AG08395 (cell line): ENCODE measurements at regions not wholly inside any gene's neighbourhood (a gene's known extent, or its start where the extent isn't known, plus 50 kb on each side); places are given as distances from the start of the nearest gene placed in this dataset.

ENCODE experiments used
- DNase-seq: peaks from one replicate; pipeline ENCODE4 v3.0.0; 2012; ENCODE audit warnings: mixed read lengths, low spot score

- peak; percentile 81 for DNase-seq
Measured at GRCh38 chr12:27179400-27180214, 64.5 kb upstream of the STK38L start.

DNA sequence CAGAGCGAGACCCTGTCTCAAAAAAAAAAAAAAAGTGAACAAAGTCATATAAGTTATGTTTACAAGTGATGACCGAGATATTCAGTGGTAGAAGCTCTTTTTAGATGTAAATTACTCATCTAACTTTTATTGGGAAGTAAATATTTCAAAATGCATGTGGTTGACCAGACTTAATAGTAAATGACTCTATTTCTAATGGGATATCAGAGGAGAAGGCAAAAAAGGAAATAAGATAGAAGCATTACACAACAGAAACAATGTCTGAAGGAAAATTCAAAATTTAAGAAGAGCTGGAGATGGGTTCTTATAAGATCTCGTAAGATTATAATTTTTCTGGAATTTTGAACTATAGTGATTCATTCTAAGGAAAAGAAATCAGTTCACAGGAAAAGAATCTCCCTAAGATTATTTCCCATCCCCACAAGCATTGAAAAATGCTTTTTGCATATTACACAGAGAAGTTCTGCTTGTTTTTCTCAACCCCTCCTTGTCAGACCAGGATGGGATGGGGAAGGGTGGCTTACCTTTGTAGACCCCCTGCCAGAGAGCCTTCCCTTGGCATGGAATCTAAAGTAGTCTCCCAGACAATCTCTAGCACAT, 63.1 kb upstream of the STK38L start:
- no peak for DNase-seq

DNA sequence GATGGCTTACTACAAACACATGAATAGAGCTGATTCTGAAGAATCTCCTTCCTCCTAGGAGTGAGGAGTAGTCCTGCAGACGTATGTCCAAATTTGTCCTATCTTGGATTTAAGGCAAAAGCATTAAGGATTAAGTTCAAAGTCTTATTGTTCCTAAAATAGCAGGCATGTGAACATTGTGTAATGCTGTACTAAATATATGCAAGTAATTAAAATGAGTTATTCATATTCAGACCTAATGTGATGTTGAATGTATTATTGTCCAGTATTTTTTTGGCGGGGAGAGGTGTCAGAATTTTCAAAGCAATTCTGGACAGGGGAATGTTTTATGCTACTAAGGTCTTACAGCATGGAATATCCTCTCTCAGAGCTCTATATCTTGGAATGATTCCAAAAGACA, 60.7 kb upstream of the STK38L start:
- DNase-seq, result no peak

DNA sequence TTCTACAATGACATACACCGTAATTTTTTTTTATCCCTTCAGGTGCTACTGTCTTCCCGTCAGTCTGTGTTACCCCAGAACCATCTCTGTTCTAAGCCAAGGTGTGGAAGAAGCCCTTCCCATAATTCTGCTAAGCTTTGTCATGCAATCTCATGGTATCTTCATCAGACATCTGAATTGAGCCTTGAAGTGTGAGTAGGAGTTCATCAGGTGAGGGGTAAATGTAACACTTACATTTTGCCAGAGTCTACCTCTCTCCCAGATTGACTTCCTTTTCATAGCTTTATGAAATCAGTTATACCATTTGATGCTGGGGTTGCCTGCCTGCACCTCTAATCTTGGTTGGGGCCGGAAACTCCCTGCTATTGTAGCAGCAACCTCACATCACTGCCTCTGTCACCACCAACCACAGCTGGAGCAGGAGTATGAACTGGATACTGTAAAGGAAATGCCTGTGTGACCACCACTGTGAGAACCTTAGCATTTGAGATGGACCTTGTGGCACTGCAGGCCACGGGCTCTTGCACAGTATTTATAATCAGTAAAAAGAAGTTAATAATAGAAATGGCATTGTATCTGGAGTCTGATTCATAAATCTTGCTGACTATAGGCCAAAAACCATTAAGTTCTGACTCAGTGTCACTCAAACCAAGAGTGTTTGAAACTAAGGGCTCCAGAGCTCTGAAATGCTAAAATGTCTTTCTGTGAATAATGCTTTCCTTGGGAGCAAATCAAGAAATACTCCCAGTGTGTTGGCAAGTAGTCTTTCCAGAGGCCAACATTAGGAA, 58.7 kb upstream of the STK38L start:
- DNase-seq, result peak; percentile 35

DNA sequence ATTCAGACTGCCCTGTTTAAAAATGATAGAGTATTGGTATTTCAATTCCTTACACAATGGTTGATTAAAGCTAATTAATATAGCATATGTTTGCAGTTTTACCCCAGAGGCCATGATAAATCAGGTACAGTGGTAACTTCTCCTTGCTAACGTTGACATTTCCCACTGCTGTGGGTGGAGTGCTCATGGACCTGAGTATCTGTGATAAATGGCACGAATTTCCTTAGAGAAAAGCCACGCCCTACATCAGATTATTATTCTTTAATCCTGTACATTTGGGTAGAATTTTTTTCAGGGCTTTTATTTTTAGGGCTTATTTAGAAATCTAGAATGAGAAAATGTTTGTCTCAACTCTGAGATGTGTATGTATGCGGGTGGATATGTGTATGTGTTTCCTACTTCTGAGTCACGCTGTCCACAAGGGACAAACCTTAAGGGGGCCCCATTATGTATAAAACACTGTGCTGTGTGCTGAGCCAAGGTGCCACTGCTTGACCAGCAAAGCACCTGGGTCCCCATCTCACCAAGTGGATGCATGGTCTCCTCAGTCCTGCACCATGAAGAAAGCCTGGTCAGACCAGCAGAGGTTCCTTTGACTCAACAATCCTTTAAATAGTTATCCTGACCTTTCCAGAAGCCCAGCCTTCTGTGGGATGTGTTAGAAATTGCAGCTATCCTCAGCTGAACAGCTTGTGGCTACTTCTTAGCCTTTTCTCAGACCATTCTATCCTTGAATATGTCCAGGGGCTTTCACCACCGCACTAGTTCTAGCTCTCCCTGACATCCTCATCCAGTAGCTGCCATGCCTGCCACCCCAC, 57.9 kb upstream of the STK38L start:
- no peak for DNase-seq

DNA sequence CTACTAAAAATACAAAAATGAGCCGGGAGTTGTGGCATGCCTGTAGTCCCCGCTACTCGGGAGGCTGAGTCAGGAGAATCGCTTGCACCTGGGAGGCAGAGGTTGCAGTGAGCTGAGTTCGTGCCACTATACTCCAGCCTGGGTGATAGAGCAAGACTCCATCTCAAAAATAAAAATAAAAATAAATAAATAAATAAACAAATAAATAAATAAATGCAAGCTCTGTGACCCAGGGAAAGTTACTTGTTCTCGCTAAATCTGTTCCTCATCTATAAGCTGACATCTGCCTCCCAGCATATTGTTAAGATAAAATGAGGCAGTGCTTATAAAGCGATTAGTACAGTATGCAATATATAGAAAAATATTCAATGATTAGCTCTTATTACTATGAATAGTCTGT, 56.4 kb upstream of the STK38L start:
- no peak for DNase-seq

- peak; percentile 53 for DNase-seq
Measured at GRCh38 chr12:27190761-27191160, 53.3 kb upstream of the STK38L start.

DNA sequence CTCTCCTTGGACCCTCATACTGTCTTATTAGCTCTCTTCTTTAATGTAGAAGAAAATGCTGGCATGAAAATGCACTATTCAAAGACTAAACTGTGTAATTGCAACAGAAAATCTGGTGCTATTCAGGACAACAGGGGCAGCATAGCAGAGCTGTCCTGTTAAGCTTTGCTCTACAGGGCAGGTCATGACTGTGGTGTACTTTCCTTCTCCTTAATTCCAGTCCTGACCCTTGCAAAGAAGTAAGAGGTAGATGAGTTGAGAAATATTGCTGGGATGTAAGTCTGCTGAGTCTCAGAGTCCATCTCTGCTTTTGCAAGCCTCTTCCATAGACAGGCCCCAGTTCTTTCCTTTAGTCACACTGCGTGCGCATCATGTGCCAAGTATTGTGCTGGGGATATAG, 52.6 kb upstream of the STK38L start:
- DNase-seq, result no peak

DNA sequence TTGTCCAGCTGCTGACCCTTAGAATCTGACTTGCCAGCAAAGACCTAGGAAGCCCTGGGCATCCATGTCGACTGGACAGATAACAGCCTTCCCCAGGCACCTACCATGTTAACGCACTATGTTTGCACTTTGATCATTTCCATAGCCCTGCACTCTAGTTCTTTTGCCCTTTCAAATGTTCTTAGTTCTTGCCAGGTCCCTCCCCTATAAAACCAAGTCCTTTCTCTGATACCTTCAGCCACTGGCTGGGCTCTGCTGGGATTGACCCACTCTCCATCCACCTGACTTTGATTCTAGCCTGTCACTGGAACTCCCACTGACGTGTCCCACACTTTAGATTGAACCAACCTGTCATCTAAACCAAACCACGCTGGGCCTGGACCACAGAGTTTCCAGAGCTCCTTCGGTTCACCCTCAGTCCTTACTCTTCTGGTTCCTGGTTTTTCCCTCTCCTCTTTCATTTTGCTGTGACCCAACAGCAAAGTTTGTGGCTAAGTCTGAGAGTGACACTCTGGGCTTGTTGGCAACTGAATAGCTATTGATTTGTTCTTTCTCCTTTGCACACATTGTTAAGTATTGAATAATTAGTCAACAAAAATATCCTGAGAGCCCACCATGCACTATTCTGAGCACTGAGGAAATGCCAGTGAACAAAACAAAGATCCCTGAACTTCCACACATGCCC, 51.8 kb upstream of the STK38L start:
- no peak for DNase-seq

- peak; percentile 35 for DNase-seq
Measured at GRCh38 chr12:27193106-27193505, 51.0 kb upstream of the STK38L start.

DNA sequence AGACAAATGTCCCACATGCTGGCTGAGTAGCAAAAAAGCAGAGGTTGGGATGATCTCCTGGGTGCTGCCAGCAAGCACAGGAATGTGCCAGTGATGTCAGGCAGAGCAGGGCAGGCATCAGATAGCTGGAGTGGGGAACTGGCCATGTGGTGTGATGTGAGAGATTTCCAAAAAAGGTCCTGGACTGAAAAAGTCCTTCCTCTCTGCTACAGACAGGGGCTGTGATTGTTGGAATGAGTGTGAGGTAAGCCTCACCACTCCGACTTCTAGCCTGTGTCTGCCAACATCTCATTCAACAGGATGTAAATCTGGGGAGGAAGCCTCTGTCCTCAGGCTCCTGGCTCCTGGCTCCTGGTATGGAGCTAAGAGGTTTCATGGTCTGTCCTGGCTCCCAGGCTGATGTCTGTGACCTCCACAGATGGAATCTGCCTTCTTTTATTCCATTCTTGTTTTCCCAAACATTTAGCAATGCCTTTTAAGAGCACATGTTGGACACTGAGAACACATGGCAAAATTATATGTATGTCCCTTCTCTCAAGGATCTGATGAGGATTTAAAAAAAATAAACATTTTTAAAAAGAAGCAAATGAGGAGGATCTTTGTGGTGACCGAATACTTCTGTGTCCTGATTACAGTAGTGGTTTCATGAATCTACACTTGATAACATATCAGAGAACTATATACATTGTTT, 50.1 kb upstream of the STK38L start:
- peak; percentile 71 for DNase-seq
